HUES48 (cell line): ENCODE measurements at regions not wholly inside any gene's neighbourhood (a gene's known extent, or its start where the extent isn't known, plus 50 kb on each side); places are given as distances from the start of the nearest gene placed in this dataset.

Experiments used
- H3K27ac ChIP-seq: one replicate; pipeline ENCODE4 v1.7.0; 2013; ENCODE audit warnings: low read depth, low read length, inconsistent platforms
- H3K27me3 ChIP-seq: 2 replicates; pipeline ENCODE4 v1.6.1; 2013; ENCODE audit warnings: mild to moderate bottlenecking, low read length; ENCODE audit not compliant: control insufficient read depth, insufficient read depth
- H3K36me3 ChIP-seq: 2 replicates; pipeline ENCODE4 v1.6.1; 2013; ENCODE audit warnings: low read length; ENCODE audit not compliant: control insufficient read depth, insufficient read depth
- H3K4me1 ChIP-seq: 2 replicates; pipeline ENCODE4 v1.6.1; 2013; ENCODE audit warnings: mild to moderate bottlenecking, low read length; ENCODE audit not compliant: control insufficient read depth, insufficient read depth
- H3K4me3 ChIP-seq: 2 replicates; pipeline ENCODE4 v1.5.1; 2013; ENCODE audit warnings: mild to moderate bottlenecking, low read depth, low read length
- H3K9ac ChIP-seq: 2 replicates; pipeline ENCODE4 v1.6.1; 2013; ENCODE audit warnings: mild to moderate bottlenecking, low read depth, low read length, moderate library complexity
- H3K9me3 ChIP-seq: 2 replicates; pipeline ENCODE4 v1.6.1; 2013; ENCODE audit warnings: low read length; ENCODE audit not compliant: control insufficient read depth, insufficient read depth

- Histone ChIP-seq H3K27me3 (peaks cover 38% of the 10 kb centered on the region), H3K4me3 (peak overlapping the region; percentile 46), H3K27ac (peak overlapping the region; percentile 33), H3K9me3 (no peaks in the 10 kb centered on the region), H3K9ac (peak overlapping the region; percentile 35; the same call in 1 of the 2 replicates), H3K36me3 (no peaks in the 10 kb centered on the region), H3K4me1 (peaks cover 41% of the 10 kb centered on the region)
Observed at GRCh38 chrX:40167233-40167849, 69.6 kb upstream of the BCOR start.

- Histone ChIP-seq H3K27ac (no peak overlapping the region), H3K4me1 (peaks cover 41% of the 10 kb centered on the region), H3K9me3 (no peaks in the 10 kb centered on the region), H3K27me3 (peaks cover 31% of the 10 kb centered on the region), H3K36me3 (no peaks in the 10 kb centered on the region), H3K9ac (no peak overlapping the region), H3K4me3 (peak overlapping the region; percentile 46; the same call in 1 of the 2 replicates)
Observed at GRCh38 chrX:40166582-40166981, 68.8 kb upstream of the BCOR start.

GRCh38 chrX:40165861-40166260 is 68.1 kb upstream of the BCOR start:
- Histone ChIP-seq H3K9me3 (no peaks in the 10 kb centered on the region), H3K27me3 (peaks cover 25% of the 10 kb centered on the region), H3K4me1 (peaks cover 38% of the 10 kb centered on the region), H3K36me3 (no peaks in the 10 kb centered on the region), H3K4me3 (no peak overlapping the region), H3K9ac (no peak overlapping the region), H3K27ac (no peak overlapping the region)

GRCh38 chrX:40165206-40165605 is 67.4 kb upstream of the BCOR start:
- H3K27ac ChIP-seq, result no peak overlapping the region
- peaks cover 22% of the 10 kb centered on the region for H3K27me3 ChIP-seq
- H3K4me1 ChIP-seq, result peaks cover 34% of the 10 kb centered on the region
- no peaks in the 10 kb centered on the region for H3K9me3 ChIP-seq
- H3K4me3 ChIP-seq, result no peak overlapping the region
- no peaks in the 10 kb centered on the region for H3K36me3 ChIP-seq
- H3K9ac ChIP-seq, result no peak overlapping the region

GRCh38 chrX:40164751-40165150 is 67.0 kb upstream of the BCOR start:
- Histone ChIP-seq H3K9ac (no peak overlapping the region), H3K4me3 (no peak overlapping the region), H3K36me3 (no peaks in the 10 kb centered on the region), H3K4me1 (peaks cover 30% of the 10 kb centered on the region), H3K9me3 (no peaks in the 10 kb centered on the region), H3K27ac (no peak overlapping the region), H3K27me3 (peaks cover 22% of the 10 kb centered on the region)

- Histone ChIP-seq H3K9me3 (no peaks in the 10 kb centered on the region), H3K4me1 (peaks cover 5% of the 10 kb centered on the region; the same call in 1 of the 2 replicates), H3K9ac (peak overlapping the region; percentile 66), H3K27me3 (peaks cover 10% of the 10 kb centered on the region), H3K4me3 (peak overlapping the region; percentile 60), H3K36me3 (no peaks in the 10 kb centered on the region), H3K27ac (peak overlapping the region; percentile 96)
Observed at GRCh38 chrX:40158036-40158706, 60.4 kb upstream of the BCOR start.

- Histone ChIP-seq H3K9ac (peak overlapping the region; percentile 67), H3K27ac (peak overlapping the region; percentile 96), H3K36me3 (no peaks in the 10 kb centered on the region), H3K27me3 (peaks cover 16% of the 10 kb centered on the region), H3K4me3 (peak overlapping the region; percentile 67), H3K9me3 (no peaks in the 10 kb centered on the region), H3K4me1 (peaks cover 5% of the 10 kb centered on the region; the same call in 1 of the 2 replicates)
Observed at GRCh38 chrX:40157228-40158035, 59.7 kb upstream of the BCOR start.

- Histone ChIP-seq H3K36me3 (no peaks in the 10 kb centered on the region), H3K9ac (peak overlapping the region; percentile 67), H3K9me3 (no peaks in the 10 kb centered on the region), H3K4me3 (peak overlapping the region; percentile 67), H3K27ac (peak overlapping the region; percentile 96), H3K4me1 (peaks cover 5% of the 10 kb centered on the region), H3K27me3 (peaks cover 23% of the 10 kb centered on the region; the same call in 1 of the 2 replicates)
Observed at GRCh38 chrX:40156470-40157227, 58.9 kb upstream of the BCOR start.

- Histone ChIP-seq H3K9ac (peak overlapping the region; percentile 67), H3K27ac (peak overlapping the region; percentile 96), H3K4me3 (peak overlapping the region; percentile 67), H3K27me3 (peaks cover 31% of the 10 kb centered on the region), H3K36me3 (no peaks in the 10 kb centered on the region), H3K9me3 (no peaks in the 10 kb centered on the region), H3K4me1 (peaks cover 12% of the 10 kb centered on the region)
Observed at GRCh38 chrX:40155589-40156469, 58.1 kb upstream of the BCOR start.
